ENCODE measurements at regions not wholly inside any gene's neighbourhood (a gene's known extent, or its start where the extent isn't known, plus 50 kb on each side); places are given as distances from the start of the nearest gene placed in this dataset.
"Not testable (repeated sequence)": the region's sequence is repeated elsewhere in the genome, so short reads cannot be mapped to it uniquely, and the experiment has no call there.

DNA sequence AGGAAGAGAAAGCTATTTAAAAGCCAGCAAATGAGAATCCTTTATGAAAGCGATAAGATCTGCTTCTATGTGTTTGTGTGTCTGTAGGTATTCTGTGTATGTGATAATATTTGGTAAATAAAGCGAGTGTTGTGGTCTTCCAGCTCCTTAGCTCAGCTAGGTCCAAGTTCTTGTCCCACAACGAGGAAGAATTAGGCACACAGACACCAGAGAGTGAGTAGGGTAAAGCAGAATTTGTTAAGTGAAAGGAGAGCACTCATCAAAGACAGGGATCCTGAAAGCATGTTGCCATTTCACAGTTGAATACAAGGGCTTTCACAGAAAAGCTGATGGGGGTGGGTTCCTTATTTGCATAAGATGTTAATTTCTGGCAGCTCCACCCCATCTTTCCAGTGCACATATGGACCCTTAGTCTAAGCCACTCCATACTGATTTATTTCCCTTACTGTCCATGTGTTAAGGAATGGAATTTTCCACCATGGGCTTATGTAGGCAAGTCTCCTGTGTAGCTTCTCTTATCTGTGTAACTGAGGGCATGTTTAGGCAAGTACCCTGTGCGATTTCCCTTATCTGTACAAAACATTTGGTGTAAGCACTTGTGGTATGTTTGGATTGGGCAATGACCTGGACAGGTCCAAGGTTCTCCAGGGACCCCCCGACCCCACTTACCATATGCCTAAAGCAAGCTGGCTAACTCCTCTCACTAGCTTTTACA is 165.9 kb upstream of the VIPR2 start (continued):
- TF ChIP-seq NR2F1 (CRISPR knock-in tag; IDR thresholded peaks at IDR 0.05) (no peak), IKZF4 (CRISPR knock-in tag; IDR thresholded peaks at IDR 0.05; ENCODE audit: borderline replicate concordance, low read depth, not compliant biosample characterization) (no peak), ZNF382 (CRISPR knock-in tag; IDR thresholded peaks at IDR 0.05; ENCODE audit: borderline replicate concordance) (no peak)
- TF ChIP-seq, protein P1, sequence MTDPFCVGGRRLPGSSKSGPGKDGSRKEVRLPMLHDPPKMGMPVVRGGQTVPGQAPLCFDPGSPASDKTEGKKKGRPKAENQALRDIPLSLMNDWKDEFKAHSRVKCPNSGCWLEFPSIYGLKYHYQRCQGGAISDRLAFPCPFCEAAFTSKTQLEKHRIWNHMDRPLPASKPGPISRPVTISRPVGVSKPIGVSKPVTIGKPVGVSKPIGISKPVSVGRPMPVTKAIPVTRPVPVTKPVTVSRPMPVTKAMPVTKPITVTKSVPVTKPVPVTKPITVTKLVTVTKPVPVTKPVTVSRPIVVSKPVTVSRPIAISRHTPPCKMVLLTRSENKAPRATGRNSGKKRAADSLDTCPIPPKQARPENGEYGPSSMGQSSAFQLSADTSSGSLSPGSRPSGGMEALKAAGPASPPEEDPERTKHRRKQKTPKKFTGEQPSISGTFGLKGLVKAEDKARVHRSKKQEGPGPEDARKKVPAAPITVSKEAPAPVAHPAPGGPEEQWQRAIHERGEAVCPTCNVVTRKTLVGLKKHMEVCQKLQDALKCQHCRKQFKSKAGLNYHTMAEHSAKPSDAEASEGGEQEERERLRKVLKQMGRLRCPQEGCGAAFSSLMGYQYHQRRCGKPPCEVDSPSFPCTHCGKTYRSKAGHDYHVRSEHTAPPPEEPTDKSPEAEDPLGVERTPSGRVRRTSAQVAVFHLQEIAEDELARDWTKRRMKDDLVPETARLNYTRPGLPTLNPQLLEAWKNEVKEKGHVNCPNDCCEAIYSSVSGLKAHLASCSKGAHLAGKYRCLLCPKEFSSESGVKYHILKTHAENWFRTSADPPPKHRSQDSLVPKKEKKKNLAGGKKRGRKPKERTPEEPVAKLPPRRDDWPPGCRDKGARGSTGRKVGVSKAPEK (CRISPR knock-in tag; IDR thresholded peaks at IDR 0.05; ENCODE audit: borderline replicate concordance) = no peak
- TF ChIP-seq, protein P2, sequence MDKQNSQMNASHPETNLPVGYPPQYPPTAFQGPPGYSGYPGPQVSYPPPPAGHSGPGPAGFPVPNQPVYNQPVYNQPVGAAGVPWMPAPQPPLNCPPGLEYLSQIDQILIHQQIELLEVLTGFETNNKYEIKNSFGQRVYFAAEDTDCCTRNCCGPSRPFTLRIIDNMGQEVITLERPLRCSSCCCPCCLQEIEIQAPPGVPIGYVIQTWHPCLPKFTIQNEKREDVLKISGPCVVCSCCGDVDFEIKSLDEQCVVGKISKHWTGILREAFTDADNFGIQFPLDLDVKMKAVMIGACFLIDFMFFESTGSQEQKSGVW (CRISPR knock-in tag; IDR thresholded peaks at IDR 0.05; ENCODE audit: borderline replicate concordance) = no peak
- TF ChIP-seq, protein P3, sequence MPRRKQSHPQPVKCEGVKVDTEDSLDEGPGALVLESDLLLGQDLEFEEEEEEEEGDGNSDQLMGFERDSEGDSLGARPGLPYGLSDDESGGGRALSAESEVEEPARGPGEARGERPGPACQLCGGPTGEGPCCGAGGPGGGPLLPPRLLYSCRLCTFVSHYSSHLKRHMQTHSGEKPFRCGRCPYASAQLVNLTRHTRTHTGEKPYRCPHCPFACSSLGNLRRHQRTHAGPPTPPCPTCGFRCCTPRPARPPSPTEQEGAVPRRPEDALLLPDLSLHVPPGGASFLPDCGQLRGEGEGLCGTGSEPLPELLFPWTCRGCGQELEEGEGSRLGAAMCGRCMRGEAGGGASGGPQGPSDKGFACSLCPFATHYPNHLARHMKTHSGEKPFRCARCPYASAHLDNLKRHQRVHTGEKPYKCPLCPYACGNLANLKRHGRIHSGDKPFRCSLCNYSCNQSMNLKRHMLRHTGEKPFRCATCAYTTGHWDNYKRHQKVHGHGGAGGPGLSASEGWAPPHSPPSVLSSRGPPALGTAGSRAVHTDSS (CRISPR knock-in tag; conservative IDR thresholded peaks at IDR 0.05) = no peak

DNA sequence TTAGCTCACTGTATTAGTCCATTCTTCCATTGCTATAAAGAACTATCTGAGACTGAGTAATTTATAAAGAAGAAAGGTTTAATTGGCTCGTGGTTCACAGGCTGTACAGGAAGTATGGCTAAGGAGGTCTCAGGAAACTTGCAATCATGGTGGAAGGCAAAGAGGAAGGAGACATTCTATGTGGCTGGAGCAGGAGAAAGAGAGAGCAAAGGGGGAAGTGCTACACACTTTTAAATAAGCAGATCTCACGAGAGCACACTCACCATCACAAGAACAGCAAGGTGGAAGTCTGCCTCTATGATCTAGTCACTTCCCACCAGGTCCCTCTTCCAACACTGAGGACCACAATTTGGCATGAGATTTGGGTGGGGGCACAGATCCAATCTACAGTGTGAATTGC is 164.5 kb upstream of the VIPR2 start:
- Histone ChIP-seq H3K4me1 (ENCODE audit: insufficient read depth, low read length) (peaks cover 12% of the 10 kb centered on the region), H3K9me3 (ENCODE audit: low read length) (peaks cover 17% of the 10 kb centered on the region)
- FAIRE-seq; CTCF ChIA-PET (ENCODE audit: low intra/inter-chr PET ratio, low total read pairs); H3K4me3 ChIP-seq (replicated peaks in 1 of 3; ENCODE audit: insufficient read depth in 1 of 3, low read depth in 2 of 3, low read length in 3 of 3); POLR2A ChIA-PET; H3K4me2 ChIP-seq (ENCODE audit: low read depth, low read length); H3K27ac ChIP-seq (ENCODE audit: extremely low read length, insufficient read depth, low read length); in situ Hi-C loops (cut with HindIII; ENCODE audit: extremely low pct_ligation_motif_present, low pct_unique_long_range_greater_than_20kb); H4K20me1 ChIP-seq (ENCODE audit: insufficient read depth, low read length); BruUV-seq (replicated peaks); H3K36me3 ChIP-seq (replicated peaks in 1 of 2; ENCODE audit: control insufficient read depth in 1 of 2, insufficient read depth in 2 of 2, low read length in 2 of 2); intact Hi-C loops (cut with micrococcal nuclease; ENCODE audit: unreplicated experiment); H2AFZ ChIP-seq (ENCODE audit: low read length); H3K79me2 ChIP-seq (ENCODE audit: insufficient read depth, low read length); H3K27me3 ChIP-seq (ENCODE audit: control insufficient read depth in 1 of 2, insufficient read depth in 2 of 2, low read length in 2 of 2); H3K9ac ChIP-seq (ENCODE audit: insufficient read depth, low read depth, low read length); ATAC-seq; DNase-seq (ENCODE audit: low spot score): not testable (repeated sequence)
- whole genome bisulfite sequencing (ENCODE audit: low lambda C conversion rate) = 50% methylated on average over 2 of the region's 2 CpGs
